Neural progenitor cell (in vitro differentiated cells): ENCODE measurements at regions not wholly inside any gene's neighbourhood (a gene's known extent, or its start where the extent isn't known, plus 50 kb on each side); places are given as distances from the start of the nearest gene placed in this dataset.

Source experiments
- EZH2 ChIP-seq: fragments of 200-600 bp; sonication (generic); IDR thresholded peaks from 2 replicates; pipeline ENCODE4 v1.6.1; 2017; ENCODE audit warnings: antibody characterized with exemption, mild to moderate bottlenecking, moderate library complexity
- TF ChIP-seq, protein P1 (sequence below): fragments of 200-600 bp; sonication (generic); IDR thresholded peaks from 2 replicates; pipeline ENCODE4 v1.5.1; 2017; ENCODE audit warnings: antibody characterized with exemption, mild to moderate bottlenecking

DNA sequence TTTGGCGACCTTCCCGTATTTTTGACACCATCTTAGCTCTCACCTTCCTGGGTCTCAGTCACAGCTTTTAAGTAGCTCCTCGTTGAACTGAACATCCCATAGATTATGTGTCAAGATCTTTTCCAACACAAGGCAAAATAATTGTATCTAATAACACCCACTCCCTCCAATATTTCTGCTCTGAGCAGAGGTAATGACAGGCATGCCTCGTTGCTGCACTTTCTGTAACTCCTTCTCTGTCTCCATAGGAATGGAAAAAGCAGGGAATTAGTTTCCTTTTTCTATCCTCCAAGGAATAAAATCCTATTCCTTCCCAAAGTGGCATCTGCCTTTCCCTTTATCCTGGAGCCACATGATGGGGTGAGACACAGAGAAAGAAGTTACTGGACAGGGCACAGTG, 174.0 kb upstream of the CDH20 start:
- TF ChIP-seq, protein P1, sequence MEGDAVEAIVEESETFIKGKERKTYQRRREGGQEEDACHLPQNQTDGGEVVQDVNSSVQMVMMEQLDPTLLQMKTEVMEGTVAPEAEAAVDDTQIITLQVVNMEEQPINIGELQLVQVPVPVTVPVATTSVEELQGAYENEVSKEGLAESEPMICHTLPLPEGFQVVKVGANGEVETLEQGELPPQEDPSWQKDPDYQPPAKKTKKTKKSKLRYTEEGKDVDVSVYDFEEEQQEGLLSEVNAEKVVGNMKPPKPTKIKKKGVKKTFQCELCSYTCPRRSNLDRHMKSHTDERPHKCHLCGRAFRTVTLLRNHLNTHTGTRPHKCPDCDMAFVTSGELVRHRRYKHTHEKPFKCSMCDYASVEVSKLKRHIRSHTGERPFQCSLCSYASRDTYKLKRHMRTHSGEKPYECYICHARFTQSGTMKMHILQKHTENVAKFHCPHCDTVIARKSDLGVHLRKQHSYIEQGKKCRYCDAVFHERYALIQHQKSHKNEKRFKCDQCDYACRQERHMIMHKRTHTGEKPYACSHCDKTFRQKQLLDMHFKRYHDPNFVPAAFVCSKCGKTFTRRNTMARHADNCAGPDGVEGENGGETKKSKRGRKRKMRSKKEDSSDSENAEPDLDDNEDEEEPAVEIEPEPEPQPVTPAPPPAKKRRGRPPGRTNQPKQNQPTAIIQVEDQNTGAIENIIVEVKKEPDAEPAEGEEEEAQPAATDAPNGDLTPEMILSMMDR, result no peak
- no peak for TF ChIP-seq EZH2
